ENCODE measurements at regions not wholly inside any gene's neighbourhood (a gene's known extent, or its start where the extent isn't known, plus 50 kb on each side); places are given as distances from the start of the nearest gene placed in this dataset.

DNA sequence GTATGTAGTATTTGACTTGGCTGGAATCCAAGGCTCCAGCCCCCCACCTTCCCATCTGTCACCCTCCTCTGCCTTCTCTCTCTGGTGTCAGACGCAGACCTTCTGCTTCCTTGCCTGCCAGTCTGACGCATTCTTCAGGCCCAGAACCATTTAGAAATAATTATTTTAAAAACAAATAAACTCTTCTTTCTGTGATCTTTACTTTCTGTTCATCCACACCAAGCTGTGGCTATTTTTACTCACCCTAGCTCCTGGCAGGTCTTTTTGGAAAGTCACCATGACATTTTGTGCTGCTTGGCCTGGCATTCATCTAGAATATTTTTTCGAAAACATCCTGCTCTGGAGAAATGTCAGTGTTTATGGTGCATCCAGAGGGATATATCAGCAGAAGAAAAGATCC lies 330.7 kb upstream of the ASIC2 start:
- Histone ChIP-seq H3K9ac (ENCODE audit: low read depth, low read length) (no peak overlapping the region), H3K27me3 (ENCODE audit: control insufficient read depth, insufficient read depth, low read length) (no peaks in the 10 kb centered on the region), H3K36me3 (ENCODE audit: control insufficient read depth, insufficient read depth, low read length) (no peaks in the 10 kb centered on the region), H3K4me1 (ENCODE audit: control insufficient read depth, insufficient read depth, low read length) (no peaks in the 10 kb centered on the region), H3K9me3 (ENCODE audit: control insufficient read depth, insufficient read depth, low read length) (no peaks in the 10 kb centered on the region), H3K4me3 (ENCODE audit: low read depth, low read length) (no peak overlapping the region)

DNA sequence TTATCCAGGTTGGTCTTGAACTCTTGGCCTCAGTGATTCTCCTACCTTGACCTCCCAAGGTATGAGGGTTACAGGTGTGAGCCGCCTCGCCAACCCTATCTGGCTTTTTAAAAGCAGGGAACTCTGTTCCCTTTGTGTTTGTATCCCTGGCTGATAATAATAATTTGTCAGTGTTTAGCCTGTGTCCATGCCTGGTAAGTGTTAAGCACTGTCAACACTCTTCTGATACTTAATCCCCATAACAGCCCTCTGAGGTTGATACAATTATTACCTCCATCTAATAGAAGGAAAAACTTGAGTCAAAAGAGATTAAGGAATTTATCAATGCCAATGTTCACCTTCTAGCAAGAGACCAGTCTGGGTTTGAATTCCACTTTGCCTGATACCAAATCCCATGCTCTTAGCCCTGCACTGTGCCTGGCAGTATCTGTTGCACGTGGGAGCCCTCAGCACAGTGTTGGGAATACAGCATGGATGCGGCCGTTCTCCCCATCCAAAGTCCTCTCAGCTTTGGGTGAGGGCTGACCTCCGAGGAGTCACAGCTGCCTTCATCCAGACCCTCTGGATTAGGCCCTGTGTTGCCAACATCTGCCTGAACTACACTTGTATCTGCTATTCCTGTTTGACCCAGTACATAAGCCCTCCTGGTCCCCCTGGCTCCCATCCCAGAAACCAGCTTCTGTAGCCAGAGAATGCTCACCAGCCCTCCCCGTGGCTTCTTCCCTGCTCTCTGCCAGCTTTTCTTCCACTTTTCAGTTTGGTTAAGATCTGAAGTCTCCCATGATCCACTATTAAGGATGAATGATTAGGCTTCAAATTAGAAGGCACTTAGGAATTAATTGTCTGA lies 335.6 kb upstream of the ASIC2 start:
- Histone ChIP-seq H3K27me3 (ENCODE audit: control insufficient read depth, insufficient read depth, low read length) (no peaks in the 10 kb centered on the region), H3K4me1 (ENCODE audit: control insufficient read depth, insufficient read depth, low read length) (no peaks in the 10 kb centered on the region), H3K4me3 (ENCODE audit: low read depth, low read length) (no peak overlapping the region), H3K9me3 (ENCODE audit: control insufficient read depth, insufficient read depth, low read length) (no peaks in the 10 kb centered on the region), H3K36me3 (ENCODE audit: control insufficient read depth, insufficient read depth, low read length) (no peaks in the 10 kb centered on the region), H3K9ac (ENCODE audit: low read depth, low read length) (no peak overlapping the region)

GRCh38 chr17:33633446-33633845 lies 340.4 kb upstream of the ASIC2 start:
- no peaks in the 10 kb centered on the region for H3K4me1 ChIP-seq (ENCODE audit: control insufficient read depth, insufficient read depth, low read length)
- H3K4me3 ChIP-seq (ENCODE audit: low read depth, low read length): no peak overlapping the region
- no peaks in the 10 kb centered on the region for H3K9me3 ChIP-seq (ENCODE audit: control insufficient read depth, insufficient read depth, low read length)
- no peak overlapping the region for H3K9ac ChIP-seq (ENCODE audit: low read depth, low read length)
- no peaks in the 10 kb centered on the region for H3K36me3 ChIP-seq (ENCODE audit: control insufficient read depth, insufficient read depth, low read length)
- no peaks in the 10 kb centered on the region for H3K27me3 ChIP-seq (ENCODE audit: control insufficient read depth, insufficient read depth, low read length)

- H3K9ac ChIP-seq (ENCODE audit: low read depth, low read length): no peak overlapping the region
- no peaks in the 10 kb centered on the region for H3K9me3 ChIP-seq (ENCODE audit: control insufficient read depth, insufficient read depth, low read length)
- H3K4me1 ChIP-seq (ENCODE audit: control insufficient read depth, insufficient read depth, low read length): peaks cover 16% of the 10 kb centered on the region
- no peaks in the 10 kb centered on the region for H3K36me3 ChIP-seq (ENCODE audit: control insufficient read depth, insufficient read depth, low read length)
- no peak overlapping the region for H3K4me3 ChIP-seq (ENCODE audit: low read depth, low read length)
- H3K27me3 ChIP-seq (ENCODE audit: control insufficient read depth, insufficient read depth, low read length): no peaks in the 10 kb centered on the region
Observed at GRCh38 chr17:33637534-33637933, 344.4 kb upstream of the ASIC2 start.

- H3K36me3 ChIP-seq (ENCODE audit: control insufficient read depth, insufficient read depth, low read length): no peaks in the 10 kb centered on the region
- H3K27me3 ChIP-seq (ENCODE audit: control insufficient read depth, insufficient read depth, low read length): no peaks in the 10 kb centered on the region
- no peak overlapping the region for H3K9ac ChIP-seq (ENCODE audit: low read depth, low read length)
- peaks cover 16% of the 10 kb centered on the region for H3K4me1 ChIP-seq (ENCODE audit: control insufficient read depth, insufficient read depth, low read length)
- no peak overlapping the region for H3K4me3 ChIP-seq (ENCODE audit: low read depth, low read length)
- no peaks in the 10 kb centered on the region for H3K9me3 ChIP-seq (ENCODE audit: control insufficient read depth, insufficient read depth, low read length)
Observed at GRCh38 chr17:33639103-33639880, 346.2 kb upstream of the ASIC2 start.

GRCh38 chr17:33640629-33641028 lies 347.5 kb upstream of the ASIC2 start:
- H3K4me1 ChIP-seq (ENCODE audit: control insufficient read depth, insufficient read depth, low read length): peaks cover 16% of the 10 kb centered on the region
- H3K9me3 ChIP-seq (ENCODE audit: control insufficient read depth, insufficient read depth, low read length): no peaks in the 10 kb centered on the region
- no peak overlapping the region for H3K9ac ChIP-seq (ENCODE audit: low read depth, low read length)
- H3K36me3 ChIP-seq (ENCODE audit: control insufficient read depth, insufficient read depth, low read length): no peaks in the 10 kb centered on the region
- H3K27me3 ChIP-seq (ENCODE audit: control insufficient read depth, insufficient read depth, low read length): no peaks in the 10 kb centered on the region
- no peak overlapping the region for H3K4me3 ChIP-seq (ENCODE audit: low read depth, low read length)

GRCh38 chr17:33642002-33642401 lies 348.9 kb upstream of the ASIC2 start:
- Histone ChIP-seq H3K27me3 (ENCODE audit: control insufficient read depth, insufficient read depth, low read length) (no peaks in the 10 kb centered on the region), H3K9ac (ENCODE audit: low read depth, low read length) (no peak overlapping the region), H3K4me3 (ENCODE audit: low read depth, low read length) (no peak overlapping the region), H3K9me3 (ENCODE audit: control insufficient read depth, insufficient read depth, low read length) (no peaks in the 10 kb centered on the region), H3K36me3 (ENCODE audit: control insufficient read depth, insufficient read depth, low read length) (no peaks in the 10 kb centered on the region), H3K4me1 (ENCODE audit: control insufficient read depth, insufficient read depth, low read length) (peaks cover 16% of the 10 kb centered on the region)

- Histone ChIP-seq H3K36me3 (ENCODE audit: control insufficient read depth, insufficient read depth, low read length) (no peaks in the 10 kb centered on the region), H3K9me3 (ENCODE audit: control insufficient read depth, insufficient read depth, low read length) (no peaks in the 10 kb centered on the region), H3K4me1 (ENCODE audit: control insufficient read depth, insufficient read depth, low read length) (no peaks in the 10 kb centered on the region), H3K9ac (ENCODE audit: low read depth, low read length) (no peak overlapping the region), H3K27me3 (ENCODE audit: control insufficient read depth, insufficient read depth, low read length) (no peaks in the 10 kb centered on the region), H3K4me3 (ENCODE audit: low read depth, low read length) (no peak overlapping the region)
Observed at GRCh38 chr17:33647956-33648355, 354.9 kb upstream of the ASIC2 start.

DNA sequence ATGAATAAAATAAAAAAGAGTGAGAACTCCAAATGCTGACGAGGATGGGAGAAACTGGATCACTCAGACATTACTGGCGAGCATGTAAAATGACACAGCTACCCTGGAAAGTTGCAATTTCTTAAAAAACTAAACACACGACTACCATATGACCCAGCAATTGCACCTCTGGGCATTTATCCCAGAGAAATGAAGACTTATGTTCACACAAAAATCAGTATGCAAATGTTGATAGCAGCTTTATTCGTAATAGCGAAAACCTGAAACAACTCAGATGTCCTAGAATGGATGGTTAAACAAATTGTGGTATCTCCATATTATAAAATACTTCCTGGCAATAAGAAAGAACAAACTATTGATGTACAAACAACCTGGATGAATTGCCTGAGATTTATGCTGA lies 357.2 kb upstream of the ASIC2 start:
- Histone ChIP-seq H3K27me3 (ENCODE audit: control insufficient read depth, insufficient read depth, low read length) (no peaks in the 10 kb centered on the region), H3K9ac (ENCODE audit: low read depth, low read length) (no peak overlapping the region), H3K36me3 (ENCODE audit: control insufficient read depth, insufficient read depth, low read length) (no peaks in the 10 kb centered on the region), H3K9me3 (ENCODE audit: control insufficient read depth, insufficient read depth, low read length) (no peaks in the 10 kb centered on the region), H3K4me3 (ENCODE audit: low read depth, low read length) (no peak overlapping the region), H3K4me1 (ENCODE audit: control insufficient read depth, insufficient read depth, low read length) (no peaks in the 10 kb centered on the region)

GRCh38 chr17:33651686-33652085 lies 358.6 kb upstream of the ASIC2 start:
- H3K4me3 ChIP-seq (ENCODE audit: low read depth, low read length): no peak overlapping the region
- H3K9me3 ChIP-seq (ENCODE audit: control insufficient read depth, insufficient read depth, low read length): no peaks in the 10 kb centered on the region
- no peaks in the 10 kb centered on the region for H3K36me3 ChIP-seq (ENCODE audit: control insufficient read depth, insufficient read depth, low read length)
- no peak overlapping the region for H3K9ac ChIP-seq (ENCODE audit: low read depth, low read length)
- H3K27me3 ChIP-seq (ENCODE audit: control insufficient read depth, insufficient read depth, low read length): no peaks in the 10 kb centered on the region
- H3K4me1 ChIP-seq (ENCODE audit: control insufficient read depth, insufficient read depth, low read length): no peaks in the 10 kb centered on the region

GRCh38 chr17:33652731-33653398 lies 359.8 kb upstream of the ASIC2 start:
- no peak overlapping the region for H3K4me3 ChIP-seq (ENCODE audit: low read depth, low read length)
- no peaks in the 10 kb centered on the region for H3K4me1 ChIP-seq (ENCODE audit: control insufficient read depth, insufficient read depth, low read length)
- no peaks in the 10 kb centered on the region for H3K36me3 ChIP-seq (ENCODE audit: control insufficient read depth, insufficient read depth, low read length)
- H3K9me3 ChIP-seq (ENCODE audit: control insufficient read depth, insufficient read depth, low read length): no peaks in the 10 kb centered on the region
- H3K9ac ChIP-seq (ENCODE audit: low read depth, low read length): no peak overlapping the region
- H3K27me3 ChIP-seq (ENCODE audit: control insufficient read depth, insufficient read depth, low read length): no peaks in the 10 kb centered on the region
